GM21825 (cell line): ENCODE measurements at regions not wholly inside any gene's neighbourhood (a gene's known extent, or its start where the extent isn't known, plus 50 kb on each side); places are given as distances from the start of the nearest gene placed in this dataset.
"Not testable (repeated sequence)": the region's sequence is repeated elsewhere in the genome, so short reads cannot be mapped to it uniquely, and the experiment has no call there.

ENCODE experiments used
- ATAC-seq: cut with Tn5 transposase; IDR thresholded peaks from one replicate; pipeline ENCODE4 v1.9.1; 2021; ENCODE audit warnings: mild to moderate bottlenecking, moderate library complexity; ENCODE audit not compliant: unreplicated experiment

GRCh38 chr6:74597840-74598239 lies 608.0 kb downstream of the COL12A1 start:
- ATAC-seq = peak; percentile 44

- ATAC-seq = no peak
Observed at GRCh38 chr6:74597266-74597665, 608.6 kb downstream of the COL12A1 start.

GRCh38 chr6:74596588-74596987 lies 609.3 kb downstream of the COL12A1 start:
- ATAC-seq = no peak

- not testable (repeated sequence) for ATAC-seq
Observed at GRCh38 chr6:74594350-74594749, 611.5 kb downstream of the COL12A1 start.

GRCh38 chr6:74588094-74588832 lies 617.6 kb downstream of the COL12A1 start:
- no peak for ATAC-seq

- ATAC-seq = no peak
Observed at GRCh38 chr6:74587386-74587785, 618.5 kb downstream of the COL12A1 start.

GRCh38 chr6:74585753-74586152 lies 620.1 kb downstream of the COL12A1 start:
- ATAC-seq = no peak

- no peak for ATAC-seq
Observed at GRCh38 chr6:74581681-74582080, 624.2 kb downstream of the COL12A1 start.

GRCh38 chr6:74579794-74580193 lies 626.1 kb downstream of the COL12A1 start:
- no peak for ATAC-seq

GRCh38 chr6:74579047-74579446 lies 626.8 kb downstream of the COL12A1 start:
- ATAC-seq = no peak

- ATAC-seq = no peak
Observed at GRCh38 chr6:74578339-74578738, 627.5 kb downstream of the COL12A1 start.

- ATAC-seq = peak; percentile 97
Observed at GRCh38 chr6:74577619-74578018, 628.2 kb downstream of the COL12A1 start.

GRCh38 chr6:74574794-74575193 lies 631.1 kb downstream of the COL12A1 start:
- ATAC-seq = peak; percentile 37

GRCh38 chr6:74573613-74574012 lies 632.2 kb downstream of the COL12A1 start:
- ATAC-seq = no peak

GRCh38 chr6:74570044-74570443 lies 635.8 kb downstream of the COL12A1 start:
- no peak for ATAC-seq

- ATAC-seq = no peak
Observed at GRCh38 chr6:74568861-74569260, 637.0 kb downstream of the COL12A1 start.

GRCh38 chr6:74567923-74568290 lies 637.9 kb downstream of the COL12A1 start:
- not testable (repeated sequence) for ATAC-seq

- ATAC-seq = no peak
Observed at GRCh38 chr6:74567281-74567922, 638.5 kb downstream of the COL12A1 start.

GRCh38 chr6:74557236-74557635 lies 648.6 kb downstream of the COL12A1 start:
- no peak for ATAC-seq

GRCh38 chr6:74554041-74554440 lies 651.8 kb downstream of the COL12A1 start:
- ATAC-seq = no peak

GRCh38 chr6:74551896-74552295 lies 654.0 kb downstream of the COL12A1 start:
- ATAC-seq = no peak

- ATAC-seq = no peak
Observed at GRCh38 chr6:74550821-74551220, 655.0 kb downstream of the COL12A1 start.

- no peak for ATAC-seq
Observed at GRCh38 chr6:74549746-74550145, 656.1 kb downstream of the COL12A1 start.
